AG08395 (cell line): ENCODE measurements at regions not wholly inside any gene's neighbourhood (a gene's known extent, or its start where the extent isn't known, plus 50 kb on each side); places are given as distances from the start of the nearest gene placed in this dataset.

Source experiments
- DNase-seq: peaks from one replicate; pipeline ENCODE4 v3.0.0; 2012; ENCODE audit warnings: mixed read lengths, low spot score

DNA sequence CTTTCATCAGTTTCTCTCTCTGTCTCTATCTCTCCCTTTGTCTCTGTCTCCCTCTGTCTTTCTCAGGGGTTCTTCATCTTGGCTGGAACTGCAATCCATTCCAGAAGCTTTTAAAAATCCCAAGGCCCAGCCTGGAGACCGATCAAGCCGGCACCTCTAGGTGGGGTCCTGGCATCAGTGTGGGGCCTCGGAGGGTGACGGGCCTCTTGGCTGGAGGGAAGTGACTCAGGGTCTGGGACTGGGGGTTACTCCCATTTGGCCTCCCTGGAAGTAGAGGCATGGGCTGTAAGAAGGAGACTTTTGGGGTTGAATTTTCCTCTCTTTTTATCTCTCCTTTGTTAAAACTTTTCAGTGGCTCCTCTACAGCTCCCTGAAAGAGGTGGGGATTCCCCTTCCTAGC is 52.8 kb upstream of the OTOF start:
- peak; percentile 40 for DNase-seq

DNA sequence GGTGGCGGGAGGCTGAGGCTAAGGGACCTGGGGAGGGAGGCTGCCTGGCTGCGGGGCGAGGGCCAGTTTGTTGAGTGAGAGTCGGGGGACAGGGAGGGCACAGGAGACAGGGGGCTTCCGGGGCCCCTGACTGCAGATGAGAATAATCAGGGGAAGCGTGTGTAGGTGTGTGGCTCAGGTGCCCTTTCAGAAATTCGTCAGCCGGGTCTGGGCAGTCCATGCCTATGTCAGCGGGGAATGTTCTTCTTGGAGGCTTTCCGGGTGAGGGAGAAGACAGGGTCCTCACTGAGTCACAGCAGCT is 52.3 kb upstream of the OTOF start:
- no peak for DNase-seq

DNA sequence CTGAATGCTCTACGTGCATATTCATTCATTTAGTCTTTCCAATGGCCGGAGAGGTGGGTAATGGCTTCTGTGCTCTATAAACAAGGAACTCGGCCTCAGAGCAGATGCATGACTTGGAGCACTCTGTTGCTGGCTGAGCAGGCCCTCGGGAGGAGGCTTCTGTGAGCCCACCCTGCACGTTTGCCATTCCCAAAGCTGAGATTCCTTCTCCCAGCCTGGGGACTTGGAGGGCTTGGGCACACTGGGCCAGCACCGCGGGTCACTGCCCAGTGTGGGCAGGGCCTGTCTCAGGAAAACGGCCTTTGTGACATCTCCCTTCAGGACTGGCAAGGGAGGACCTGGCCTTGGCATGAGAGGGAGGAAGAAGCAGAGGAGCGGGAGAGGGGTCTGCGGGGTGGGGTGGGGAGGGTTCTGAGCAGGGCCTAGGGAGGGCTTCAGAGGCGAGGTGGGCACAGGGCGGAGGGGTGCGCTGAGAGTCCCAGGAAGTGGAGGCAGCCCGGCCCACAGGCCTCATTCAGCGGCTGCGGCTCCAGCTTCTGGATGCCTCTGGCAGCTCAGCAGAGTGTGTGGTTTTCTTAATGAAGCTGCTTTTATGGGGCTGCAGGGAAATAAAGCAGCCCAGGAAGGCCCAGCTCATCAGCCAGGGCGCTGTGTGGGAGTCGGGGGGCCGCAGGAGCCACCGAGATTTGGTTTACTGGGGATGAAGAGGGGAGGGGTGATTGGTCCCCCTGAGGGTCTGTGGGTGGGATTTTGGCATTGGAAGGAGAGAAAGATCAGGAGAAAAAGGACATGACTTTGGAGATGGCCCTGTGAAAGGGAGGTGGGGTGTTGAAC is 51.7 kb upstream of the OTOF start:
- no peak for DNase-seq

DNA sequence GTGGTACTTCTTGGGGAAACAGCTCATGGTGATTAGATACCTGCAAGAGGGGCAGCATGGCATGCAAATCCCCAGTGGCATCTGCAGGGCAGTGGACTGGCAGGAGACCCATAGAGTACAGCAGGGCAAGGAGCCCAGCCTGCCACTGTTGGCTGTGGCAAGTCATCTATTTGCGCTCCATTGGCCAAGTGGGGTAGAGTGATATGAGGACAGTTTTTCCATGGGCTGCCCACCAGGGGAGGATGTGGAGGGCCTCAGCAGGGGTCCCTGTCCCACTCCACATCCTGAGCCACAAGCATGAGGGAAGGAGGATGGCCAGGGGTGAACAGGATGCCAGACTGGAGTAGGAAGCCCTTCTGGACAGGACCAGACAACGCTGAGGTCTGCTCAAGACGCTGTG is 50.9 kb upstream of the OTOF start:
- no peak for DNase-seq

DNA sequence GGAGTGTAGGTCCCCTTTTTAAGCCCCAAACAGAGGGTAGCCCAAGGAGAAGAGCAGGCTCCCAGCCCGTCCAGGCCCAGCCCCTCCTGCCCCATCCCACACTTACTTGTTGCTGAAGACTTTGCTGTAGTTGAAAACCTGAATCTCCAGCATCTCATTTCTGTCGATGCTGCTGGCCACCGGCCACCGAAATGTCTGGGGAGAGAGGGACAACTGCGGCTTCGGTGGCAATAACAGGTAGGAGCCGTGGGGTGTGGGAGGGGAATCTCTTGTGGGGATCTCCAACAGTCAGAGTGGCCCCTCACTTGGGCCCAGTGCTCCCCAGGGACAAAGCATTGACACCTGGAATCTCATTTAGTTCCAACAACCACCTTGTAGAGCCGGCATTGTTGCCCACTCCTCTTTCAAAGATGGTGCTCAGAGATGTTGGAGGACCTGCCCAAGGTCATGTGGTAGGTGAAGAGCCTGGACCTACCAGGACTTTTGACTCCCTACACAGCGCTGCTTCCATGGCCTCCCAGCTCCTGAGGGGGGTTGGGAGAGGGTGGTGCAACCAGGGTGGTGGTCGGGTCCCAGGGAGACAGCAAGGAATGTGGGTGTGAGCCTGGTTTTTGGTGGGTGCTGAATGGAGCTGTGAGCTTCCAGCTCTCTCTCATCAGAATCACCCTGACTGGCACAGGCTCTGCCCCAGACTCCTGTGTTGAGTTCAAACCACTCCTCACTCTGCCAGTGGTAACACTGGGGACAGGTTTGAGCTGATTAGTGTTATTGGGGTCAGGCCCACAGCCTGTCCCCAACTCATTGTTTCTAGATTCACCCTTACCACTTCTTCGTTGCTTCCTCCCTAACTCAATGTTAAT is 50.0 kb upstream of the OTOF start:
- no peak for DNase-seq
